IMR-90 (cell line): ENCODE measurements at regions not wholly inside any gene's neighbourhood (a gene's known extent, or its start where the extent isn't known, plus 50 kb on each side); places are given as distances from the start of the nearest gene placed in this dataset.

Experiments used
- ATAC-seq: fragments of 200-7000 bp; cut with Tn5 transposase; 2 replicates; pipeline ENCODE4 v1.9.1; 2020; ENCODE audit warnings: low read depth, mild to moderate bottlenecking, moderate library complexity
- BruUV-seq: library from RNA; stranded (reverse); fragments of 400-500 nt; replicated peaks from 2 replicates; lab custom pipeline; 2021; lab: Mats Ljungman, UMichigan
- CTCF ChIA-PET: fragments of 300-600 bp; formaldehyde crosslinking; extraction: SDS; loops from one replicate; lab custom pipeline; 2021; ENCODE audit warnings: antibody characterized with exemption; lab: Yijun Ruan, JAX
- POLR2A ChIA-PET: fragments of 300-600 bp; sonication (Branson Sonifier 250); formaldehyde crosslinking; loops from one replicate; lab custom pipeline; 2022; ENCODE audit warnings: antibody characterized with exemption; ENCODE audit not compliant: unreplicated experiment; lab: Charles Lee
- DNase-seq: peaks from one replicate; pipeline ENCODE4 v3.0.0; 2013
- H2AFZ ChIP-seq: replicated peaks from 2 replicates; pipeline ENCODE3; 2013; ENCODE audit warnings: low read length, mild to moderate bottlenecking; ENCODE audit not compliant: poor library complexity
- H2AK5ac ChIP-seq: 2 replicates; pipeline ENCODE4 v1.6.1; 2013; ENCODE audit warnings: low read depth, low read length, inconsistent platforms
- H2AK9ac ChIP-seq: replicated peaks from 2 replicates; pipeline ENCODE3; 2013; ENCODE audit warnings: mild to moderate bottlenecking, low read depth, low read length, moderate library complexity; ENCODE audit not compliant: poor library complexity
- H2BK120ac ChIP-seq: 2 replicates; pipeline ENCODE4 v1.6.1; 2013; ENCODE audit warnings: low read depth, low read length, inconsistent platforms
- H2BK15ac ChIP-seq: 3 replicates; pipeline ENCODE4 v1.6.1; 2013; ENCODE audit warnings: low read depth, low read length, inconsistent platforms
- H2BK20ac ChIP-seq: 2 replicates; pipeline ENCODE4 v1.6.1; 2013; ENCODE audit warnings: low read depth, mild to moderate bottlenecking, inconsistent platforms, low read length, moderate library complexity
- H2BK5ac ChIP-seq: 2 replicates; pipeline ENCODE4 v1.6.1; 2013; ENCODE audit warnings: mild to moderate bottlenecking, low read depth, low read length, inconsistent platforms; ENCODE audit not compliant: poor library complexity, severe bottlenecking
- H3K14ac ChIP-seq: replicated peaks from 2 replicates; pipeline ENCODE4 v1.6.1; 2013; ENCODE audit warnings: low read depth, low read length, inconsistent platforms
- H3K18ac ChIP-seq: 2 replicates; pipeline ENCODE4 v1.6.1; 2013; ENCODE audit warnings: low read depth, low read length, control low read depth
- H3K23ac ChIP-seq: 2 replicates; pipeline ENCODE4 v1.6.1; 2013; ENCODE audit warnings: low read depth, low read length, inconsistent platforms
- H3K27ac ChIP-seq: 2 replicates; pipeline ENCODE4 v1.5.1; 2013; ENCODE audit warnings: mild to moderate bottlenecking, control low read depth, low read length; ENCODE audit not compliant: insufficient read depth
- H3K27me3 ChIP-seq: 2 replicates; pipeline ENCODE4 v1.6.1; 2013; ENCODE audit warnings: low read length; ENCODE audit not compliant: control insufficient read depth, insufficient read depth
- H3K36me3 ChIP-seq: 2 replicates; pipeline ENCODE4 v1.6.1; 2013; ENCODE audit warnings: low read length, mixed read lengths; ENCODE audit not compliant: control insufficient read depth, insufficient read depth
- H3K4ac ChIP-seq: 2 replicates; pipeline ENCODE4 v1.6.1; 2013; ENCODE audit warnings: low read depth, low read length, inconsistent platforms
- H3K4me1 ChIP-seq: 2 replicates; pipeline ENCODE4 v1.6.1; 2013; ENCODE audit warnings: low read length, mixed read lengths; ENCODE audit not compliant: control insufficient read depth, insufficient read depth
- H3K4me2 ChIP-seq: 2 replicates; pipeline ENCODE4 v1.6.1; 2013; ENCODE audit warnings: low read depth, mild to moderate bottlenecking, control low read depth, low read length, moderate library complexity
- H3K4me3 ChIP-seq: 2 replicates; pipeline ENCODE4 v1.5.1; 2013; ENCODE audit warnings: low read depth, mild to moderate bottlenecking, control low read depth, low read length, moderate library complexity; ENCODE audit not compliant: insufficient read depth
- H3K56ac ChIP-seq: 2 replicates; pipeline ENCODE4 v1.6.1; 2013; ENCODE audit warnings: low read length, inconsistent platforms; ENCODE audit not compliant: insufficient read depth; ENCODE audit errors: extremely low read depth
- H3K79me1 ChIP-seq, 2 experiments: 2 replicates each; pipeline ENCODE4 v1.6.1; 2013; ENCODE audit warnings: low read length in 2 of 2, inconsistent platforms in 1 of 2, low read depth in 1 of 2
- H3K9ac ChIP-seq: 2 replicates; pipeline ENCODE4 v1.6.1; 2013; ENCODE audit warnings: low read depth, low read length, control low read depth
- H3K9me1 ChIP-seq: 2 replicates; pipeline ENCODE4 v1.6.1; 2013; ENCODE audit warnings: low read length, inconsistent platforms; ENCODE audit not compliant: insufficient read depth
- H3K9me3 ChIP-seq: 2 replicates; pipeline ENCODE4 v1.6.1; 2013; ENCODE audit warnings: low read length; ENCODE audit not compliant: control insufficient read depth, insufficient read depth
- H4K20me1 ChIP-seq: 2 replicates; pipeline ENCODE4 v1.6.1; 2013; ENCODE audit warnings: low read length, inconsistent platforms; ENCODE audit not compliant: insufficient read depth
- H4K5ac ChIP-seq: 2 replicates; pipeline ENCODE4 v1.6.1; 2013; ENCODE audit warnings: mild to moderate bottlenecking, low read depth, low read length, control low read depth
- H4K8ac ChIP-seq, 2 experiments: 2 replicates each; pipeline ENCODE4 v1.6.1; 2013; ENCODE audit warnings: low read depth in 2 of 2, low read length in 2 of 2, control low read depth in 1 of 2, inconsistent platforms in 1 of 2
- H4K91ac ChIP-seq: 2 replicates; pipeline ENCODE4 v1.6.1; 2013; ENCODE audit warnings: low read depth, low read length, inconsistent platforms; ENCODE audit not compliant: insufficient read depth
- RFX5 ChIP-seq: IDR thresholded peaks from 2 replicates; pipeline ENCODE4 v1.8.0; 2012; ENCODE audit warnings: low read depth, mild to moderate bottlenecking, low read length, moderate library complexity
- WGBS, 2 experiments: methylation state at CpG; one replicate each; pipeline versions ENCODE4 v1.1.5 to v1.1.7; 2013; ENCODE audit warnings: missing lambda C conversion rate in 2 of 2; ENCODE audit not compliant: insufficient read length in 1 of 2; ENCODE audit errors: extremely low coverage in 2 of 2; 5-methylcytosine and 5-hydroxymethylcytosine counted together
- dilution Hi-C: fragments of 300-500 bp; cut with HindIII; formaldehyde crosslinking; loops from one replicate; pipeline ENCODE4 v1.14.3; 2018; ENCODE audit warnings: low sequenced_read_pairs; ENCODE audit not compliant: unreplicated experiment
- in situ Hi-C: fragments of 300-500 bp; cut with MboI; formaldehyde crosslinking; loops from 3 replicates; pipeline ENCODE4 v1.14.3; 2019; ENCODE audit warnings: low sequenced_read_pairs, inconsistent platforms, mixed read lengths
- intact Hi-C: fragments of 100-400 bp; cut with micrococcal nuclease; formaldehyde crosslinking; loops from 2 replicates; pipeline ENCODE4 v1.10.0; 2022
- TF ChIP-seq, protein P1 (sequence below): conservative IDR thresholded peaks from 2 replicates; pipeline ENCODE4 v1.5.1; 2012; ENCODE audit warnings: mild to moderate bottlenecking, low read depth, low read length, improper control_type of control experiment

DNA sequence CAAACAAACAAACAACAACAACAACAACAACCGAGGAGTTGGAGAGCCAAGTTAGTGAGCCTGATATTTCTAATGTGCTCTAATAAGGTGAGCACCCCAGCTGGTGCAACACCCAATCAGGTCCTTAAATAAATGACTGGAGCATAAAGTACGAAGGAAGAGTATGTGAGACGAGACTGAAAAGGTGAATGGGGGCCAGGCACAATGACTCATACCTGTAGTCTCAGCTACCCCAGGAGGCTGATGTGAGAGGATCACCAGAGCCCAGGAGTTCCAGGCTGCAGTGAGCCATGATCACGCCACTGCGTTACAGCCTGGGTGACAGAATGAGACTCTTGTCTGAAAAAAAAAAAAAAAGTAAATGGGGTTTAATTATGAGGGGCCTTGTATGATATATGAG is 152.0 kb upstream of the ZRANB2 start:
- Histone ChIP-seq H2BK15ac (no peak overlapping the region), H4K8ac (no peak overlapping the region), H3K79me1 (no peaks in the 10 kb centered on the region), H2BK20ac (no peak overlapping the region), H4K91ac (no peak overlapping the region), H3K18ac (no peak overlapping the region), H3K23ac (no peak overlapping the region), H3K9me1 (no peaks in the 10 kb centered on the region), H3K9me3 (no peaks in the 10 kb centered on the region), H3K4me2 (no peak overlapping the region), H2AFZ (no peak overlapping the region), H2AK5ac (no peak overlapping the region), H3K4me3 (no peak overlapping the region), H3K4me1 (no peaks in the 10 kb centered on the region), H3K36me3 (no peaks in the 10 kb centered on the region), H3K9ac (no peak overlapping the region), H2BK120ac (no peak overlapping the region), H4K5ac (no peak overlapping the region), H3K14ac (no peak overlapping the region), H2AK9ac (no peak overlapping the region), H3K27me3 (no peaks in the 10 kb centered on the region), H2BK5ac (no peak overlapping the region), H3K56ac (no peak overlapping the region), H3K4ac (no peak overlapping the region), H4K20me1 (no peaks in the 10 kb centered on the region), H3K27ac (no peak overlapping the region)
- 65% methylated on average over 2 of the region's 5 CpGs; no CpG with 5 or more reads in 1 of the 2 experiments for WGBS, 2 experiments
- intact Hi-C loops (no loop called here), in situ Hi-C loops (no loop called here), dilution Hi-C loops (no loop called here)
- DNase-seq (no peak), ATAC-seq (no peak)
- no TSS peak for BruUV-seq
- CTCF ChIA-PET, result no interaction called here
- POLR2A ChIA-PET, result no interaction called here
- TF ChIP-seq RFX5, result no peak
- TF ChIP-seq, protein P1, sequence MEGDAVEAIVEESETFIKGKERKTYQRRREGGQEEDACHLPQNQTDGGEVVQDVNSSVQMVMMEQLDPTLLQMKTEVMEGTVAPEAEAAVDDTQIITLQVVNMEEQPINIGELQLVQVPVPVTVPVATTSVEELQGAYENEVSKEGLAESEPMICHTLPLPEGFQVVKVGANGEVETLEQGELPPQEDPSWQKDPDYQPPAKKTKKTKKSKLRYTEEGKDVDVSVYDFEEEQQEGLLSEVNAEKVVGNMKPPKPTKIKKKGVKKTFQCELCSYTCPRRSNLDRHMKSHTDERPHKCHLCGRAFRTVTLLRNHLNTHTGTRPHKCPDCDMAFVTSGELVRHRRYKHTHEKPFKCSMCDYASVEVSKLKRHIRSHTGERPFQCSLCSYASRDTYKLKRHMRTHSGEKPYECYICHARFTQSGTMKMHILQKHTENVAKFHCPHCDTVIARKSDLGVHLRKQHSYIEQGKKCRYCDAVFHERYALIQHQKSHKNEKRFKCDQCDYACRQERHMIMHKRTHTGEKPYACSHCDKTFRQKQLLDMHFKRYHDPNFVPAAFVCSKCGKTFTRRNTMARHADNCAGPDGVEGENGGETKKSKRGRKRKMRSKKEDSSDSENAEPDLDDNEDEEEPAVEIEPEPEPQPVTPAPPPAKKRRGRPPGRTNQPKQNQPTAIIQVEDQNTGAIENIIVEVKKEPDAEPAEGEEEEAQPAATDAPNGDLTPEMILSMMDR, result no peak
